ENCODE measurements at regions not wholly inside any gene's neighbourhood (a gene's known extent, or its start where the extent isn't known, plus 50 kb on each side); places are given as distances from the start of the nearest gene placed in this dataset.
A peak's percentile ranks its signal among the peaks of the same experiment; 100 is the strongest.
"Not testable (repeated sequence)": the region's sequence is repeated elsewhere in the genome, so short reads cannot be mapped to it uniquely, and the experiment has no call there.

DNA sequence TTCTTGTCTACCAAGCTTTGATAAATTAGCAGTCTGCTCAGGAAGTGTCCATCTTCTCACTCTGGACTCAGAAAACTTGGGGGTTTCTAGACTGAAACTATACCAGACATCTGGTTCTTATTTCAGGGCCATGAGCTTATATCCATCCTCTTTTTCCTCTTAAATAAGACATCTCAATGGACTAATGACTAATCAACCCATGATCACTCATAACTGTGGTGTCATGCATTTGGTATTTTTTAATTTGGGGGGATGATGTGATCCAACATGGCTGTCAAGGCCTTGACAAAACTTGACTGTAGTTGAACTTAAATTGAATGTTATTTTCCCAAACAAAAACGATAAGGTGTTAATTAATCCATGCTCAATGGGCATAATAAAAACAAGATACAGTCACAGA lies 87.8 kb downstream of the GPRASP3 start:
- Histone ChIP-seq H3K4me3 (no peak overlapping the region), H2AFZ (no peak overlapping the region), H3K27ac (ENCODE audit: low read depth) (no peak overlapping the region), H3F3A (replicated peaks; ENCODE audit: low read depth) (no peaks in the 10 kb centered on the region), H3K27me3 (ENCODE audit: insufficient read depth) (no peaks in the 10 kb centered on the region), H3K36me3 (ENCODE audit: insufficient read depth) (no peaks in the 10 kb centered on the region), H3K4me2 (no peak overlapping the region), H3K79me2 (replicated peaks; ENCODE audit: insufficient read depth) (peaks cover 7% of the 10 kb centered on the region), H3K4me1 (ENCODE audit: insufficient read depth) (no peaks in the 10 kb centered on the region), H4K20me1 (replicated peaks; ENCODE audit: insufficient read depth) (no peaks in the 10 kb centered on the region), H3K9me2 (ENCODE audit: insufficient read depth) (no peaks in the 10 kb centered on the region)
- ATAC-seq (no peak), DNase-seq (ENCODE audit: low spot score) (no peak)
- TF ChIP-seq, protein P1, sequence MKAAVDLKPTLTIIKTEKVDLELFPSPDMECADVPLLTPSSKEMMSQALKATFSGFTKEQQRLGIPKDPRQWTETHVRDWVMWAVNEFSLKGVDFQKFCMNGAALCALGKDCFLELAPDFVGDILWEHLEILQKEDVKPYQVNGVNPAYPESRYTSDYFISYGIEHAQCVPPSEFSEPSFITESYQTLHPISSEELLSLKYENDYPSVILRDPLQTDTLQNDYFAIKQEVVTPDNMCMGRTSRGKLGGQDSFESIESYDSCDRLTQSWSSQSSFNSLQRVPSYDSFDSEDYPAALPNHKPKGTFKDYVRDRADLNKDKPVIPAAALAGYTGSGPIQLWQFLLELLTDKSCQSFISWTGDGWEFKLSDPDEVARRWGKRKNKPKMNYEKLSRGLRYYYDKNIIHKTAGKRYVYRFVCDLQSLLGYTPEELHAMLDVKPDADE (IDR thresholded peaks at IDR 0.05), result no peak
- TF ChIP-seq POLR2AphosphoS5 (IDR thresholded peaks at IDR 0.05; ENCODE audit: low read depth), result no peak
- TF ChIP-seq NANOG (IDR thresholded peaks at IDR 0.05; ENCODE audit: borderline replicate concordance), result no peak
- TF ChIP-seq, protein P2, sequence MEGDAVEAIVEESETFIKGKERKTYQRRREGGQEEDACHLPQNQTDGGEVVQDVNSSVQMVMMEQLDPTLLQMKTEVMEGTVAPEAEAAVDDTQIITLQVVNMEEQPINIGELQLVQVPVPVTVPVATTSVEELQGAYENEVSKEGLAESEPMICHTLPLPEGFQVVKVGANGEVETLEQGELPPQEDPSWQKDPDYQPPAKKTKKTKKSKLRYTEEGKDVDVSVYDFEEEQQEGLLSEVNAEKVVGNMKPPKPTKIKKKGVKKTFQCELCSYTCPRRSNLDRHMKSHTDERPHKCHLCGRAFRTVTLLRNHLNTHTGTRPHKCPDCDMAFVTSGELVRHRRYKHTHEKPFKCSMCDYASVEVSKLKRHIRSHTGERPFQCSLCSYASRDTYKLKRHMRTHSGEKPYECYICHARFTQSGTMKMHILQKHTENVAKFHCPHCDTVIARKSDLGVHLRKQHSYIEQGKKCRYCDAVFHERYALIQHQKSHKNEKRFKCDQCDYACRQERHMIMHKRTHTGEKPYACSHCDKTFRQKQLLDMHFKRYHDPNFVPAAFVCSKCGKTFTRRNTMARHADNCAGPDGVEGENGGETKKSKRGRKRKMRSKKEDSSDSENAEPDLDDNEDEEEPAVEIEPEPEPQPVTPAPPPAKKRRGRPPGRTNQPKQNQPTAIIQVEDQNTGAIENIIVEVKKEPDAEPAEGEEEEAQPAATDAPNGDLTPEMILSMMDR (conservative IDR thresholded peaks at IDR 0.05; ENCODE audit: low read depth in 2 of 2), result no peak
- no peak for TF ChIP-seq EZH2 (IDR thresholded peaks at IDR 0.05; ENCODE audit: low read depth, unreplicated experiment)
- no peak for TF ChIP-seq STAT1 (IDR thresholded peaks at IDR 0.05; ENCODE audit: unreplicated experiment)
- TF ChIP-seq ZNF331 (CRISPR knock-in tag; IDR thresholded peaks at IDR 0.05; ENCODE audit: low read depth), result no peak
- no peak for TF ChIP-seq CREB1 (CRISPR knock-in tag; IDR thresholded peaks at IDR 0.05; ENCODE audit: low read depth)
- no peak for TF ChIP-seq JUNB (IDR thresholded peaks at IDR 0.05; ENCODE audit: unreplicated experiment)
- Mint-ChIP-seq H3K4me1 (no peaks in the 10 kb centered on the region), H3K36me3 (ENCODE audit: low read depth) (no peaks in the 10 kb centered on the region), H3K4me3 (no peak overlapping the region), H3K27me3 (ENCODE audit: insufficient read depth, low read depth, poor library complexity) (no peaks in the 10 kb centered on the region), H3K27ac (no peak overlapping the region), H3K9me3 (no peaks in the 10 kb centered on the region)

DNA sequence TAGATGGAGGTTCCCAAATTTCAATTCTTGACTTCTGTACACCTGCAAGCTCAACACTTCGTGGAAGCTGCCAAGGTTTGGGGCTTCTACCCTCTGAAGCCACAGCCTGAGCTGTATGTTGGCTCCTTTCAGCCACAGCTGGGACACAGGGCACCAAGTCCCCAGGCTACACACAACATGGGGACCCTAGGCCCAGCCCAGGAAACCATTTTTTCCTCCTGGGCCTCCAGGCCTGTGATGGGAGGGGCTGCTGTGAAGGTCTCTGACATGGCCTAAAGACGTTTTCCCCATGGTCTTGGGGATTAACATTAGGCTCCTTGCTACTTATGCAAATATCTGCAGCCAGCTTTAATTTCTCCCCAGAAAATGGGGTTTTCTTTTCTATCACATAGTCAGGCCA lies 97.7 kb downstream of the GPRASP3 start:
- H3K36me3 Mint-ChIP-seq (ENCODE audit: low read depth), result peaks cover 56% of the 10 kb centered on the region
- not testable (repeated sequence) for H3K9me2 ChIP-seq (ENCODE audit: insufficient read depth); DNase-seq (ENCODE audit: low spot score); H3K4me1 ChIP-seq (ENCODE audit: insufficient read depth); H3K4me3 ChIP-seq; H3K79me2 ChIP-seq (replicated peaks; ENCODE audit: insufficient read depth); H3K4me3 Mint-ChIP-seq; H3K27ac ChIP-seq (ENCODE audit: low read depth); H3F3A ChIP-seq (replicated peaks; ENCODE audit: low read depth); H3K27me3 Mint-ChIP-seq (ENCODE audit: insufficient read depth, low read depth, poor library complexity); H3K4me2 ChIP-seq; H3K27ac Mint-ChIP-seq; ATAC-seq; H3K27me3 ChIP-seq (ENCODE audit: insufficient read depth); H4K20me1 ChIP-seq (replicated peaks; ENCODE audit: insufficient read depth); H3K36me3 ChIP-seq (ENCODE audit: insufficient read depth); H2AFZ ChIP-seq; H3K4me1 Mint-ChIP-seq
- peaks cover 27% of the 10 kb centered on the region for H3K9me3 Mint-ChIP-seq

DNA sequence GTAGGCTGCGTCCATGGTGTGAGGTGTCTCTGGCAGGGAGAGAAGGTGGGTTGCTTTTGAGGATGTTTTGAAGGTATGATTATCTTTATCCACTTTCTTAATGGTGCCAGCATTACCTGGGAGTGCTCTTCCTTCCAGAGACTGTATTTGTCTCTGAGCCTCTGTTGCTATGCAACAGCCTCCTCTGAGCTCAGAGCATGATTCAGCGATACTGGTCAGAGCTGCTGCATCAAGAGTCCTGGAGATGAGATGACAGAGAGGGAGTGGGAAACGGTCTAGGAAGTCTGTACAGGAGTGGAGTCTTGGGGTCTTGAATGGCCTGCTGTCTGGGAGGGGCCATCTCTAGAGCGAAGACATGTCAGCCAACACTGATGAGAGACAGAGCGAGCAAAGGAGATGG lies 104.4 kb upstream of the RAB40AL start:
- H4K20me1 ChIP-seq (replicated peaks; ENCODE audit: insufficient read depth), result no peaks in the 10 kb centered on the region
- H3F3A ChIP-seq (replicated peaks; ENCODE audit: low read depth), result no peaks in the 10 kb centered on the region
- ATAC-seq (peak; percentile 45; the same call in 2 of the 3 replicates), DNase-seq (ENCODE audit: low spot score) (peak; percentile 26)
- H3K79me2 ChIP-seq (replicated peaks; ENCODE audit: insufficient read depth), result no peaks in the 10 kb centered on the region
- no peaks in the 10 kb centered on the region for H3K36me3 ChIP-seq (ENCODE audit: insufficient read depth)
- TF ChIP-seq, protein P1 (IDR thresholded peaks at IDR 0.05), result no peak
- no peak for TF ChIP-seq EZH2 (IDR thresholded peaks at IDR 0.05; ENCODE audit: low read depth, unreplicated experiment)
- TF ChIP-seq ZNF114 (CRISPR knock-in tag; IDR thresholded peaks at IDR 0.05), result no peak
- H3K27me3 ChIP-seq (ENCODE audit: insufficient read depth), result no peaks in the 10 kb centered on the region
- H3K4me3 Mint-ChIP-seq, result no peak overlapping the region
- no peak overlapping the region for H3K4me3 ChIP-seq
- no peak overlapping the region for H2AFZ ChIP-seq
- no peak overlapping the region for H3K27ac ChIP-seq (ENCODE audit: low read depth)
- no peaks in the 10 kb centered on the region for H3K9me3 Mint-ChIP-seq
- no peaks in the 10 kb centered on the region for H3K4me1 ChIP-seq (ENCODE audit: insufficient read depth)
- peak overlapping the region; percentile 98 for H3K27ac Mint-ChIP-seq
- H3K4me1 Mint-ChIP-seq, result peaks cover 10% of the 10 kb centered on the region; the same call in 2 of the 3 replicates
- peaks cover 2% of the 10 kb centered on the region for H3K27me3 Mint-ChIP-seq (ENCODE audit: insufficient read depth, low read depth, poor library complexity)
- no peaks in the 10 kb centered on the region for H3K9me2 ChIP-seq (ENCODE audit: insufficient read depth)
- peaks cover 14% of the 10 kb centered on the region; the same call in 2 of the 3 replicates for H3K36me3 Mint-ChIP-seq (ENCODE audit: low read depth)
- no peak overlapping the region for H3K4me2 ChIP-seq
